SK-N-SH treated with all-trans-retinoic acid at 6 μM for 48 hours (cell line): ENCODE measurements at regions not wholly inside any gene's neighbourhood (a gene's known extent, or its start where the extent isn't known, plus 50 kb on each side); places are given as distances from the start of the nearest gene placed in this dataset.
A peak's percentile ranks its signal among the peaks of the same experiment; 100 is the strongest.

Source experiments
- ATAC-seq: fragments of 200-7000 bp; cut with Tn5 transposase; 3 replicates; pipeline ENCODE4 v1.9.1; 2020; ENCODE audit warnings: mild to moderate bottlenecking, moderate library complexity
- ARNTL ChIP-seq: fragments of 450-650 bp; formaldehyde crosslinking; IDR thresholded peaks from 2 replicates; pipeline ENCODE4 v1.5.0; 2020; ENCODE audit warnings: low read depth, mild to moderate bottlenecking, moderate library complexity, borderline replicate concordance
- BACH2 ChIP-seq: fragments of 250-450 bp; sonication (Bioruptor Pico); IDR thresholded peaks from 2 replicates; pipeline ENCODE4 v1.9.0; 2021; ENCODE audit warnings: mild to moderate bottlenecking, borderline replicate concordance
- CREB5 ChIP-seq: fragments of 250-450 bp; sonication (Bioruptor Pico); IDR thresholded peaks from 2 replicates; pipeline ENCODE4 v1.5.1; 2020; ENCODE audit warnings: low read depth, mild to moderate bottlenecking, moderate library complexity
- CSDC2 ChIP-seq: fragments of 250-450 bp; sonication (Bioruptor Pico); IDR thresholded peaks from 2 replicates; pipeline ENCODE4 v1.5.0; 2020; ENCODE audit warnings: mild to moderate bottlenecking, moderate library complexity
- CSRNP3 ChIP-seq: fragments of 250-450 bp; sonication (Bioruptor Pico); IDR thresholded peaks from 2 replicates; pipeline ENCODE4 v1.5.1; 2021; ENCODE audit warnings: mild to moderate bottlenecking, moderate library complexity
- ESRRG ChIP-seq: fragments of 250-450 bp; sonication (Bioruptor Pico); IDR thresholded peaks from 2 replicates; pipeline ENCODE4 v1.6.1; 2021; ENCODE audit warnings: mild to moderate bottlenecking
- GLIS3 ChIP-seq: fragments of 250-450 bp; sonication (Bioruptor Pico); IDR thresholded peaks from 2 replicates; pipeline ENCODE4 v1.5.0; 2020; ENCODE audit warnings: mild to moderate bottlenecking, moderate library complexity
- ISL1 ChIP-seq: fragments of 250-450 bp; sonication (Bioruptor Pico); IDR thresholded peaks from 2 replicates; pipeline ENCODE4 v2.1.2; 2022; ENCODE audit warnings: mild to moderate bottlenecking, moderate library complexity
- OSR1 ChIP-seq: fragments of 250-450 bp; sonication (Bioruptor Pico); IDR thresholded peaks from 2 replicates; pipeline ENCODE4 v1.8.0; 2022; ENCODE audit warnings: moderate library complexity, mild to moderate bottlenecking, inconsistent platforms
- PATZ1 ChIP-seq: fragments of 250-450 bp; sonication (Bioruptor Pico); IDR thresholded peaks from 2 replicates; pipeline ENCODE4 v1.8.0; 2020; ENCODE audit warnings: mild to moderate bottlenecking, moderate library complexity, borderline replicate concordance
- POU6F1 ChIP-seq: fragments of 250-450 bp; sonication (Bioruptor Pico); IDR thresholded peaks from 2 replicates; pipeline ENCODE4 v1.8.0; 2021; ENCODE audit warnings: low read depth, mild to moderate bottlenecking, moderate library complexity, borderline replicate concordance
- PPARA ChIP-seq: fragments of 250-450 bp; sonication (Bioruptor Pico); IDR thresholded peaks from 2 replicates; pipeline ENCODE4 v1.5.0; 2020; ENCODE audit warnings: mild to moderate bottlenecking, borderline replicate concordance
- RARB ChIP-seq: fragments of 250-450 bp; sonication (Bioruptor Pico); IDR thresholded peaks from 2 replicates; pipeline ENCODE4 v1.8.0; 2021; ENCODE audit warnings: mild to moderate bottlenecking, moderate library complexity
- SNAI2 ChIP-seq: fragments of 250-450 bp; sonication (Bioruptor Pico); IDR thresholded peaks from 2 replicates; pipeline ENCODE4 v1.5.0; 2020; ENCODE audit warnings: mild to moderate bottlenecking, moderate library complexity
- TCF4 ChIP-seq: fragments of 250-450 bp; sonication (Bioruptor Pico); IDR thresholded peaks from 2 replicates; pipeline ENCODE4 v1.8.0; 2021; ENCODE audit warnings: mild to moderate bottlenecking, moderate library complexity, borderline replicate concordance
- TOX ChIP-seq: fragments of 250-450 bp; sonication (Bioruptor Pico); IDR thresholded peaks from 2 replicates; pipeline ENCODE4 v1.8.0; 2021; ENCODE audit warnings: mild to moderate bottlenecking, moderate library complexity, borderline replicate concordance
- TSHZ2 ChIP-seq: fragments of 250-450 bp; sonication (Bioruptor Pico); IDR thresholded peaks from 2 replicates; pipeline ENCODE4 v1.5.0; 2020; ENCODE audit warnings: mild to moderate bottlenecking, moderate library complexity
- ZC3H10 ChIP-seq: fragments of 250-450 bp; sonication (Bioruptor Pico); IDR thresholded peaks from 2 replicates; pipeline ENCODE4 v1.5.1; 2021; ENCODE audit warnings: mild to moderate bottlenecking, moderate library complexity
- ZFP3 ChIP-seq: fragments of 250-450 bp; sonication (Bioruptor Pico); IDR thresholded peaks from 2 replicates; pipeline ENCODE4 v1.5.0; 2020; ENCODE audit warnings: mild to moderate bottlenecking, moderate library complexity
- ZFP30 ChIP-seq: fragments of 450-650 bp; formaldehyde crosslinking; IDR thresholded peaks from 2 replicates; pipeline ENCODE4 v1.5.0; 2022; ENCODE audit warnings: mild to moderate bottlenecking, moderate library complexity
- ZNF565 ChIP-seq: fragments of 450-650 bp; formaldehyde crosslinking; conservative IDR thresholded peaks from 2 replicates; pipeline ENCODE4 v1.5.0; 2020; ENCODE audit warnings: low read depth, mild to moderate bottlenecking, moderate library complexity
- ZNF70 ChIP-seq: fragments of 450-650 bp; formaldehyde crosslinking; IDR thresholded peaks from 2 replicates; pipeline ENCODE4 v1.5.0; 2020; ENCODE audit warnings: mild to moderate bottlenecking, moderate library complexity
- ZNF8 ChIP-seq: fragments of 450-650 bp; formaldehyde crosslinking; IDR thresholded peaks from 2 replicates; pipeline ENCODE4 v1.5.0; 2020; ENCODE audit warnings: mild to moderate bottlenecking, moderate library complexity

GRCh38 chr3:150238995-150239619 lies 169.0 kb upstream of the TSC22D2 start:
- no peak for ATAC-seq
- TF ChIP-seq ESRRG (CRISPR knock-in tag), result no peak
- no peak for TF ChIP-seq POU6F1 (CRISPR knock-in tag)
- TF ChIP-seq CREB5 (CRISPR knock-in tag), result no peak
- no peak for TF ChIP-seq ZC3H10 (CRISPR knock-in tag)
- TF ChIP-seq BACH2 (CRISPR knock-in tag), result no peak
- TF ChIP-seq ZFP30 (CRISPR knock-in tag), result no peak
- TF ChIP-seq TOX (CRISPR knock-in tag), result no peak
- no peak for TF ChIP-seq RARB (CRISPR knock-in tag)
- TF ChIP-seq TCF4, result no peak
- no peak for TF ChIP-seq ZNF70 (CRISPR knock-in tag)
- no peak for TF ChIP-seq CSRNP3 (CRISPR knock-in tag)
- no peak for TF ChIP-seq OSR1
- TF ChIP-seq SNAI2 (CRISPR knock-in tag), result no peak
- TF ChIP-seq ZFP3 (CRISPR knock-in tag), result no peak
- TF ChIP-seq ARNTL, result no peak
- TF ChIP-seq ZNF8 (CRISPR knock-in tag), result no peak
- TF ChIP-seq ZNF565 (CRISPR knock-in tag), result no peak
- no peak for TF ChIP-seq CSDC2 (CRISPR knock-in tag)
- TF ChIP-seq TSHZ2, result no peak

GRCh38 chr3:150238048-150238802 lies 169.9 kb upstream of the TSC22D2 start:
- ATAC-seq, result no peak

GRCh38 chr3:150237490-150237889 lies 170.6 kb upstream of the TSC22D2 start:
- TF ChIP-seq ISL1 (CRISPR knock-in tag) (peak; percentile 44; the same call in 1 of the 2 replicates), PPARA (CRISPR knock-in tag) (no peak)
- peak; percentile 53 for ATAC-seq

More at GRCh38 chr3:150238048-150238802, 169.9 kb upstream of the TSC22D2 start:
- no peak for TF ChIP-seq ZNF70 (CRISPR knock-in tag)

- peak; percentile 42; the same call in 1 of the 2 replicates for TF ChIP-seq PATZ1 (CRISPR knock-in tag)
- peak; percentile 63 for TF ChIP-seq ISL1 (CRISPR knock-in tag)
- no peak for TF ChIP-seq GLIS3 (CRISPR knock-in tag)
- peak; percentile 77 for ATAC-seq
These were observed 171.6 kb upstream of the TSC22D2 start for GRCh38 chr3:150236316-150237082.
